Endothelial cell of umbilical vein (primary cell): ENCODE measurements at regions not wholly inside any gene's neighbourhood (a gene's known extent, or its start where the extent isn't known, plus 50 kb on each side); places are given as distances from the start of the nearest gene placed in this dataset.

Experiments used
- CTCF ChIP-seq, 2 donors: IDR thresholded peaks; 1 replicate in 1 of 2; 2 replicates in 1 of 2; pipeline ENCODE4 v1.5.1; 2011; ENCODE audit warnings: low read length in 2 of 2, mild to moderate bottlenecking in 2 of 2, moderate library complexity in 2 of 2, control low read depth in 1 of 2, inconsistent platforms in 1 of 2, low read depth in 1 of 2; ENCODE audit not compliant: insufficient read depth in 1 of 2; ENCODE audit errors: extremely low read depth in 1 of 2
- EZH2 ChIP-seq: IDR thresholded peaks from 2 replicates; pipeline ENCODE4 v1.6.1; 2012; ENCODE audit warnings: borderline replicate concordance, low read depth, mild to moderate bottlenecking, moderate library complexity, low read length, inconsistent platforms; ENCODE audit not compliant: severe bottlenecking

DNA sequence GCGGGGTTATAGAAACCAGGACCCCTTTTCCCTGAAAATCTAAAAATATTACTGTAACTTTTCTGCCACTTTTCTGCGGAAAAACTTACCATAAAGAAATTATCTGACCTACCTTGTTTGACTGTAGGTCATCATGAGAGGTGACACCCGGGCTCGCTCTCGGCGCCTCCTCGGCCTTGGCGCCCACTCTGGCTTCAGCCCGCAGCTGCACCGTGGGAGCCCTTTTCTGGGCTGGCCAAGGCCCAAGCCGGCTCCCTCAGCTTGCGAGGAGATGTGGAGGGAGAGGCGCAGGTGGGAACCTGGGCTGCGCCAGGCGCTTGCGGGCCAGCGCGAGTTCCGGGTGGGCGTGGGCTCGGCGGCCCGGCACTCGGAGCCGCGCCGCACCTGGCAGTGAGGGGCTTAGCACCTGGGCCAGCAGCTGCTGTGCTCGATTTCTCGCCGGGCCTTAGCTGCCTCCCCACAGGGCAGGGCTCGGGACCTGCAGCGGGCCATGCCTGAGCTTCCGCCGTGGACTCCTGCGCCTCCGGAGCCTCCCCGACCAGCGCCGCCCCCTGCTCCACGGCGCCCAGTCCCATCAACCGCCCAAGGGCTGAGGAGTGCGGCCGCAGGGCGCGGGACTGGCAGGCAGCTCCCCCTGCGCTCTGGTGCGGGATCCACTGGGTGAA is 107.7 kb upstream of the DNAJC10 start:
- TF ChIP-seq CTCF (IDR thresholded peaks at IDR 0.05; ENCODE audit: extremely low read depth in 1 of 2, insufficient read depth in 1 of 2, low read depth in 1 of 2, low read length in 2 of 2) (no peak), EZH2 (no peak)
